ENCODE measurements at regions not wholly inside any gene's neighbourhood (a gene's known extent, or its start where the extent isn't known, plus 50 kb on each side); places are given as distances from the start of the nearest gene placed in this dataset.

DNA sequence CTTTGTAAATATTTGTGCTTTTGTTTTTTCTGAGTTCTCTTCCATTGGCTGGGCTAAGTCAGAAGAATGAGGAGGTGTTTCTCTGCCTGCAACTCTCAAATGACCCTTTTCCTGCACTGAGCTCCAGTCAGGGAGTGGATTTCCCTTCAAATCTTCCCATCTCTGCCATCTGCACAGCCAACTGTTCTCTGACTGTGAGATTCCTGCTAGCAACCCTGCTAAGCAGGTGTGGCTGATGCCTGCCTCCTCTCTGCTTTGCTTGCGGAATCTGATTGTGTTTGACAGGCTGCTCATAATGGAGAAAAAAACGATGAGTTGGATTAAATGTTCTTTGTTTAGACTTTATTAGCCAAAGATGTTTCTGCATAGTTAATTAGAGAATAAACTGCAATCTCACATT is 519.8 kb downstream of the TMEM114 start:
- TF ChIP-seq CTCF (IDR thresholded peaks at IDR 0.05; ENCODE audit: low read length) (no peak), EZH2phosphoT487 (IDR thresholded peaks at IDR 0.05; ENCODE audit: low read length) (no peak)

Data from MM.1S (cell line).